Natural killer cell treated with Interleukin-12 subunit alpha and Interleukin-12 subunit beta and Interleukin-15 and Interleukin-18, amount 100 ng/mL, for 72 hours (primary cell): ENCODE measurements at regions not wholly inside any gene's neighbourhood (a gene's known extent, or its start where the extent isn't known, plus 50 kb on each side); places are given as distances from the start of the nearest gene placed in this dataset.

Experiments
- ATAC-seq, 2 donors: fragments of 150-1000 bp; cut with Tn5 transposase in 1 of 2; sonication (Bioruptor Pico), chemical (Tn5 transposase) in 1 of 2; 2 replicates each; pipeline ENCODE4 v1.10.0; 2021
- DNase-seq: peaks from one replicate; pipeline ENCODE4 v3.0.0; 2022; ENCODE audit warnings: low spot score
- H3K27ac Mint-ChIP-seq, 2 donors: 1 replicate in 1 of 2; 2 replicates in 1 of 2; pipeline ENCODE4 v1.8.0; 2022; ENCODE audit warnings: mixed read lengths in 2 of 2, mild to moderate bottlenecking in 1 of 2, moderate library complexity in 1 of 2
- H3K27me3 Mint-ChIP-seq, 2 donors: 1 replicate in 1 of 2; 2 replicates in 1 of 2; pipeline ENCODE4 v1.8.0; 2022; ENCODE audit warnings: mixed read lengths in 2 of 2
- H3K36me3 Mint-ChIP-seq: one replicate; pipeline ENCODE4 v1.8.0; 2022; ENCODE audit warnings: mixed read lengths
- H3K4me1 Mint-ChIP-seq, 2 donors: 1 replicate in 1 of 2; 2 replicates in 1 of 2; pipeline ENCODE4 v1.8.0; 2022; ENCODE audit warnings: low read depth in 2 of 2, mixed read lengths in 2 of 2, mild to moderate bottlenecking in 1 of 2
- H3K4me3 Mint-ChIP-seq: one replicate; pipeline ENCODE4 v1.8.0; 2022; ENCODE audit warnings: mixed read lengths
- H3K9me3 Mint-ChIP-seq: 2 replicates; pipeline ENCODE4 v1.8.0; 2022; ENCODE audit warnings: mixed read lengths

DNA sequence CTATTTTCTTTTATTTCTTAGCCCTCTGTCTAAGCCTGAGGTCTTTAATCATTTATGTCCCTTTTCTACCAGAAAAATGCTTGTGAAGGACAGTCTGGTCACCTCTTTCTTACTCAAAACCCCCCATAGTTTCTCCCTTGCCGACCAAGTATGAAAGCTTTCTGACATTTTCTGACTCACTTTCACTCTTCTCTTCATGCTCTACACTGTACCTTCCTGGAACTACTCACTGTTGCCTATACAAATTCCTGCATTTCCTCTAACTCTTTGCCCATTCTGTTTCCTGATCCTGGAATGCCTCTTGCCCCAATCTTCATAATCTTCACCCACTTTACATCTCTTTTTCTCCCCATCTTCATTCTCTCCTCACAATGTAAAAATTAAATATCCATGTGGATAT lies 380.0 kb downstream of the HHIPL2 start:
- Mint-ChIP-seq H3K27me3 (peaks cover 2 to 13% of the 10 kb centered on the region in 2 donors), H3K9me3 (no peaks in the 10 kb centered on the region), H3K27ac (no peak overlapping the region), H3K4me1 (peaks cover 12 to 19% of the 10 kb centered on the region in 2 donors), H3K4me3 (no peak overlapping the region), H3K36me3 (peaks cover 8% of the 10 kb centered on the region)
- ATAC-seq (no peak), DNase-seq (no peak)

DNA sequence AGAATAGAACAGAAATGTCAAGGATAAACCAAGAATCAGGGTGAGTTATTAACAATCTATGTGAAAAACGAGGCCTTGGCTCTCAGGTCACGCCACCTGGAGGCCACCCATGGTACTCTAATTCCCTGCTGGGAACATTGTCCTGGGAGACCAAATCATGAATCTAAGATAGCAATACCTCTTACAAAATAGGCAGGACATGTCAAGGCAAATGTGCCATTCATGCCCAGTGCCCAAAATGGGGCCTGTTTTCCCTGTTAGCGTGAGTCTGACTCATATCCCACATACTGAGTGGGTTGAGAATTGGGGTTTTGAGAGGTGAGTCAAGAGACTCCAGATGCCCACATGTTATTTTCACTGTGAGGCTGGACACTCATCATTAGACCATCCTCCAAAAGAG lies 380.8 kb downstream of the HHIPL2 start:
- Mint-ChIP-seq H3K27ac (no peak overlapping the region), H3K27me3 (peaks cover 2 to 13% of the 10 kb centered on the region in 2 donors), H3K9me3 (no peaks in the 10 kb centered on the region), H3K4me3 (no peak overlapping the region), H3K36me3 (peaks cover 8% of the 10 kb centered on the region), H3K4me1 (peaks cover 12 to 19% of the 10 kb centered on the region in 2 donors)
- DNase-seq (peak; percentile 65), ATAC-seq (peak; percentile 94 to 95)

DNA sequence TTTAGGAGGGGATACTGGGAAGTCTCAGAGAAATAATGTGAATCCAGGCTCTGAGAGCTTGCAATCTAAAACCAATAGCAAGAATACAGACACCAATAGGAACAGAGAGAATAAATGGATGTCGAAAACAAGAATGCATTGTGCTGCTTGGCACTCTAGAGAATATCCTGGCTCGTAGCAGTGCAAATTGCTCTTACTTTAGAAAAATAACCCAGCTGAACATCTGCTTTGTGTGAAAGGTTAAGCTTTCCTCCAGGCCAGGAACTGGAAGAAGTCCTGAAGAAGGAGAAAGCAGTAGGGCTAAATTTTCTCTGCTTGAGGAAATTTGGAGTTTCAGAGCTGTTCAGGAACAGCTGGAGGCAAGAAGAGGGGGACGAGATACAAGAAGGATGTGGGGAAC lies 382.3 kb downstream of the HHIPL2 start:
- Mint-ChIP-seq H3K4me1 (peaks cover 12 to 16% of the 10 kb centered on the region in 2 donors), H3K27me3 (peaks cover 2 to 13% of the 10 kb centered on the region in 2 donors), H3K9me3 (no peaks in the 10 kb centered on the region), H3K36me3 (peaks cover 8% of the 10 kb centered on the region), H3K4me3 (no peak overlapping the region), H3K27ac (peak overlapping the region in 1 of 2 donors; percentile 22)
- ATAC-seq (no peak), DNase-seq (no peak)

DNA sequence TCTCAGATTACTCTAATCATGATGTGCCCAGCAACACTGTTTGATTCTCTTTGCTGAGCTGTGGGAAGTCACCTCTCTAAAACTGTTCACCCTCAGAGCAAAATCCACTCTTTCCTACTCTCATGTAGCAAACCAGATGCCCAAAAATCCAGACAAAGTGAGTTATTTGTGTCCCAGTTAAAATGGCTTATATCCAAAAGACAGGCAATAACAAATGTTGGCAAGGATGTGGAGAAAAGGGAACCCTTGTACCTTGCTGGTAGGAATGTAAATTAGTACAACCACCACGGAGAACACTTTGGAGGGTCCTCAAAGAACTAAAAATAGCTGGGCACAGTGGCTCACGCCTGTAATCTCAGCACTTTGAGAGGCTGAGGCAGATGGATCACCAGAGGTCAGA lies 384.0 kb downstream of the HHIPL2 start:
- Mint-ChIP-seq H3K4me3 (no peak overlapping the region), H3K27ac (peak overlapping the region in 1 of 2 donors; percentile 48), H3K4me1 (peaks cover 12 to 16% of the 10 kb centered on the region in 2 donors), H3K9me3 (no peaks in the 10 kb centered on the region), H3K36me3 (no peaks in the 10 kb centered on the region), H3K27me3 (peaks cover 2 to 6% of the 10 kb centered on the region in 2 donors)
- no peak for DNase-seq
- no peak for ATAC-seq

DNA sequence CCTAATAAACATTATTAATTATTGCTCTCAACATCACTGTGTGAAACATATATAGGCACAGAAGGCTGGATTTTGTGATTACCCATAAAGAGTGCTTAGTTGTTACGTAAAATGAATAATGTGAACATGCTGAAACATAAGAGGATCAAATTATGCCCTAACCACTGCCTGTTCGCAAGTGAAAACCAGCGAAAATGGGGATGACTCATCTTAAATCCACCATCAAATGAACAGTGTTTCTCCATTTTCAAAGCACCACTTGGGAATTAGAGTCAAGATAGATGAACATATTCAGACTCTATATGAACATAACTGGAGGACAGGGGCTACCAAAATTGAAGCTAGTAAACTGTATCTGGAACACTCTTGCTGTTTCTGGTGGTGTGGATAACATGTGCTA lies 386.2 kb downstream of the HHIPL2 start:
- DNase-seq (no peak), ATAC-seq (no peak)
- no peaks in the 10 kb centered on the region for H3K4me1 Mint-ChIP-seq
- H3K9me3 Mint-ChIP-seq, result peaks cover 7% of the 10 kb centered on the region
- H3K27ac Mint-ChIP-seq, result no peak overlapping the region
- no peaks in the 10 kb centered on the region for H3K36me3 Mint-ChIP-seq
- H3K27me3 Mint-ChIP-seq, result peaks cover 5% of the 10 kb centered on the region in 2 donors
- H3K4me3 Mint-ChIP-seq, result no peak overlapping the region

DNA sequence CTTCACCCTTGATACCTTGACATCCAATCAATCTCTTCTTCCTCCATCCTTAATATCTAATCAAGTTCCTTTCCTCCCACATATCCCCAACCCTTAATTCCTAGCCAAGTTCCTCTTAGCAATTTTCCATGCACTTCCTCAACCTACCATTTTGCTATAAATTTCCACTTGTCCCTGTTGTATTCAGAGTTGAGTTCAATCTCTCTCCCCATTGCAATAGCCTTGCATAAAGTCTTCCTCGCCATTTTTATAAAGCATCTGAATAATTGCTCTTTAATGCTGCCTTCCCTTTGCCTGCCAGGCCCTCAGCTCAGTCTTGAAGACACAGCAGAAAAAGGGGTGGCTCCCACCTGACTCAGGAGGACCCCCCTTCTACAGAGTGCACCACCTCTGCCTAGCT lies 390.3 kb downstream of the HHIPL2 start:
- Mint-ChIP-seq H3K4me1 (no peaks in the 10 kb centered on the region), H3K27ac (no peak overlapping the region), H3K27me3 (peaks cover 5 to 6% of the 10 kb centered on the region in 2 donors), H3K9me3 (peaks cover 7% of the 10 kb centered on the region), H3K36me3 (no peaks in the 10 kb centered on the region), H3K4me3 (no peak overlapping the region)
- DNase-seq, result no peak
- no peak for ATAC-seq

DNA sequence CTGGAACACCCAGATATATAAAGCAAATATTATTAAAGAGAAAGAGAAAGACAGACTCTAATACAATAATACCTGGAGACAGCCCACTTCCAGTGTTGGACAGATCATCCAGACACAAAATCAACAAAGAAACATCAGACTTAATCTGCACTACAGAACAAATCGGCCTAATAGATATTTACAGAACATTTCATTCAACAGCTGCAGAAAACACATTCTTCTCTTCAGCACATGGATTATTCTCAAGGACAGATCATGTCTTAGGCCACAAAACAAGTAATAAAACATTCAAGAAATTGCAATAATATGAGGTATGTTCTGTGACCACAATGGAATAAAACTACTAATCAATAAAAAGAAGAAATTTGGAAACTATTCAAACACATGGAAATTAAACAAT lies 398.3 kb upstream of the DUSP10 start:
- no peak overlapping the region for H3K27ac Mint-ChIP-seq
- peaks cover 0 to 7% of the 10 kb centered on the region in 2 donors for H3K27me3 Mint-ChIP-seq
- no peaks in the 10 kb centered on the region for H3K36me3 Mint-ChIP-seq
- peaks cover 0 to 2% of the 10 kb centered on the region in 2 donors for H3K4me1 Mint-ChIP-seq
- no peak for DNase-seq
- H3K4me3 Mint-ChIP-seq, result no peak overlapping the region
- H3K9me3 Mint-ChIP-seq, result no peaks in the 10 kb centered on the region
- no peak for ATAC-seq

DNA sequence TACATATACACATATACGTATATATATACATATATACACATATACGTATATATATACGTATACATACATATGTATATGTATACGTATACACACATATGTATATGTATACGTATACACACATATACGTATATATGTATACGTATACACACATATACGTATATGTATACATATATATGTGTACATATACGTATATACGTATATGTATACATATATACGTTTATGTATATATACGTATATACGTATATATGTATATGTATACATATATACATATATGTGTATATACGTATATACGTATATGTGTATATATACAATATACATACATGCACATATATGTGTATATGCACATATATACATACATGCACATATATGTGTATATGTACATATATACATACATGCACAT lies 396.2 kb upstream of the DUSP10 start:
- H3K4me3 Mint-ChIP-seq, result no peak overlapping the region
- H3K27me3 Mint-ChIP-seq, result peaks cover 0 to 16% of the 10 kb centered on the region in 2 donors
- no peak for DNase-seq
- no peaks in the 10 kb centered on the region for H3K9me3 Mint-ChIP-seq
- H3K36me3 Mint-ChIP-seq, result peaks cover 5% of the 10 kb centered on the region
- H3K27ac Mint-ChIP-seq, result no peak overlapping the region
- H3K4me1 Mint-ChIP-seq, result peaks cover 0 to 10% of the 10 kb centered on the region in 2 donors
- ATAC-seq, result no peak

DNA sequence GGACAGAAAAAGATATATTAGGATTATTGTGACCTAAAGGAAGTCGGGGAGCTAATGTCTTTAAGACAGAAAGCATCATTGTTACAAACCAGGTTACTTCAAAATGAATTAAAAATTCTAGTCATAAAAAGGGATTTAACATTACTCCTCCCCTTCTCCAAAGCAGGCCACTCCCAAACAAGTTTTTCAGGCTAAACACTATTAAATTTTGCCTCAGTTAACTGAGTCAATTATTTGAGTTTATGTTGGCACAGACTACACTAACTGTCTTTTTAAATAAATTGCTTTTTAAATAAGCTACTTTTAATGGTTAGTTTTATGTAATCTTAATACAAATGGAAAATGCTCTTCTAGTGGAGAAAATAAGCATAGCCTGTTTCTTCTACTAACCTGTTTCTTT lies 395.0 kb upstream of the DUSP10 start:
- H3K4me3 Mint-ChIP-seq, result no peak overlapping the region
- no peak for DNase-seq
- no peaks in the 10 kb centered on the region for H3K9me3 Mint-ChIP-seq
- H3K27me3 Mint-ChIP-seq, result peaks cover 0 to 27% of the 10 kb centered on the region in 2 donors
- H3K4me1 Mint-ChIP-seq, result peaks cover 0 to 10% of the 10 kb centered on the region in 2 donors
- peaks cover 5% of the 10 kb centered on the region for H3K36me3 Mint-ChIP-seq
- no peak for ATAC-seq
- no peak overlapping the region for H3K27ac Mint-ChIP-seq

DNA sequence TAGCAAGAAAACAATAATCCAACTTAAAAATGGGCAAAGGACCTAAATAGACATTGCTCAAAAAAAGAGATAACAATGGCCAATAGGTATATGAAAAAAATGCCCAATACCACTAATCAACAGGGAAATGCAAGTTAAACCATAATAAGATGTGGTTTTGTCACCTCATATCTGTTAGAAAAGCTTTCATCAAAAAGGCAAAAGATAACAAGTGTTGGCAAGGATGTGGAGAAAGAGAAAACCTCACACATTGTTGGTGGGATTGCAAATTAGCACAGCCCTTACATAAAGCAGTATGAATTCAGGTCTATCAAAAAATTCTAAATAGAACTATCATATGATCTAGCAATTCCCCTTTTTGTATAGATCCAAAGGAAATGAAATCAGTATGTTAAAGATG lies 387.2 kb upstream of the DUSP10 start:
- Mint-ChIP-seq H3K27me3 (peaks cover 14 to 53% of the 10 kb centered on the region in 2 donors), H3K4me1 (peaks cover 25 to 33% of the 10 kb centered on the region in 2 donors), H3K9me3 (no peaks in the 10 kb centered on the region), H3K4me3 (peak overlapping the region; percentile 17), H3K27ac (no peak overlapping the region), H3K36me3 (peaks cover 6% of the 10 kb centered on the region)
- no peak for ATAC-seq
- no peak for DNase-seq

DNA sequence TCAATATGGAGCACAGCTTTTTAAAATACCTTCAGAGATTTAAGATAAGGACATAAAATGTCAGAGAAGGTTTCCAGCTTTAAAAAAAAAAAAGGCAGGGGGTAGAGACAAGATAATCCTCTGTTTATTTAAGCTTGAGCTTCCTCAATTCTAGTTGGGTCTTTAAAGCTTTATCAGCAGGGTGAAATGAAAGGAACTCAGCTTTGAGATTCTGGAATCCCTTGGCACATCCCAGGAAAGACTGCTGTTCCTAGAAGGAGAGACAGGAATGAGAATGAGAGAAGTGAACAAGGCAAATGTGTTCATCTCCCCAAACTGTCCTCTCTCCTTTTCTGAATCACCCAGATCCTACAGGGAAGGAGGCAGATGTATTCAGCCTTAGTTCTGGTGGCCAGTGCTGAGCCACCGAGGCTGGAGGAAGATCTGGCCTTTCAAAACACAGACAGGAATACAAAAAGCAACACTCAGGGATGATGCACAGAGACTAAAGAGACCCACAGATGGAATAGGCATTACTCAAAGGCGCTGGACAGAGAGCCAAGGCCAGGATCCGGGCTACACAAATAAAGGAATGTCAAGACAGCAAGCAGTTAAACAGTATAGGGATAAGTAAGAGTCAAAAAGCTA lies 385.8 kb upstream of the DUSP10 start:
- DNase-seq (no peak), ATAC-seq (no peak)
- Mint-ChIP-seq H3K36me3 (peaks cover 6% of the 10 kb centered on the region), H3K4me3 (no peak overlapping the region), H3K9me3 (no peaks in the 10 kb centered on the region), H3K27me3 (peaks cover 14 to 46% of the 10 kb centered on the region in 2 donors), H3K4me1 (peaks cover 25 to 33% of the 10 kb centered on the region in 2 donors), H3K27ac (no peak overlapping the region)

DNA sequence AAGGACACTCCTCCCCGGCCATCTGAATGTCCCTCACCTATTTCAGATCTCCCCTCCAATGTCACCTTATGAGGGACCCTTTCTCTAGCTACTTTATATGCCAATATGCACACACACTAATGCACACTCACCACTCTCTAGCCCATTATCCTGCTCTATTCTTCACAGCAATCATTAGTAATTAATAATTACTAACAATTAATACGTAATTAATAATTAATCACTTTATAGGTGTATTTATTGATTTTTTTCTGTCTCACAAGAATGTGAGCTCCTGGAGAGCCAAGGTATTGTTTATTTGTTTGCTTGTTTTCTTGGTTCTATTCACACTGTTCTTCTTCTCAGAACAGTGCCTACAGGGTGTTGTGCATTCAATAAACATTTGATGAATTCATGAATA lies 385.2 kb upstream of the DUSP10 start:
- peaks cover 6% of the 10 kb centered on the region for H3K36me3 Mint-ChIP-seq
- H3K4me1 Mint-ChIP-seq, result peaks cover 25 to 33% of the 10 kb centered on the region in 2 donors
- H3K27me3 Mint-ChIP-seq, result peaks cover 14 to 42% of the 10 kb centered on the region in 2 donors
- no peak for DNase-seq
- no peak for ATAC-seq
- no peak overlapping the region for H3K4me3 Mint-ChIP-seq
- H3K27ac Mint-ChIP-seq, result no peak overlapping the region
- H3K9me3 Mint-ChIP-seq, result no peaks in the 10 kb centered on the region

DNA sequence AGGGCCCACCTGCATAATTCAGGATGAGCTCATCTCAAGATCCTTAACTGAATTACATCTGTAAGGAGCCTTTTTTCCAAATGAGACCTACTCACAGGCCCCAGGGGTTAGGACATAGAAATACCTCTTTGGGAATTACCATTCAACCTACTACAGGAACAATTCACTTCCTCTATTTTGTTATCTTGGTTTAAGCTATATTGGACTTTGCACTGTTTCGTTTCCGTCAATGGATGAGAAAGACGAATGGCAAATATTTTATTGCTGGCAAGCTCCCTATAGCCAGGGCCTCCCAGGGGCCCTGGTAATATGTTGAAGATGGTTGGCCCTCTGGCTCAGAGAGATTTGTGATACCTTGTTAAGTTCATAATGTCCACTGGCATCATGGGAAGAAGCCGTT lies 384.2 kb upstream of the DUSP10 start:
- no peak overlapping the region for H3K4me3 Mint-ChIP-seq
- ATAC-seq (no peak), DNase-seq (no peak)
- H3K27me3 Mint-ChIP-seq, result peaks cover 13 to 32% of the 10 kb centered on the region in 2 donors
- H3K27ac Mint-ChIP-seq, result no peak overlapping the region
- H3K4me1 Mint-ChIP-seq, result peaks cover 25 to 31% of the 10 kb centered on the region in 2 donors
- H3K9me3 Mint-ChIP-seq, result no peaks in the 10 kb centered on the region
- peaks cover 6% of the 10 kb centered on the region for H3K36me3 Mint-ChIP-seq

DNA sequence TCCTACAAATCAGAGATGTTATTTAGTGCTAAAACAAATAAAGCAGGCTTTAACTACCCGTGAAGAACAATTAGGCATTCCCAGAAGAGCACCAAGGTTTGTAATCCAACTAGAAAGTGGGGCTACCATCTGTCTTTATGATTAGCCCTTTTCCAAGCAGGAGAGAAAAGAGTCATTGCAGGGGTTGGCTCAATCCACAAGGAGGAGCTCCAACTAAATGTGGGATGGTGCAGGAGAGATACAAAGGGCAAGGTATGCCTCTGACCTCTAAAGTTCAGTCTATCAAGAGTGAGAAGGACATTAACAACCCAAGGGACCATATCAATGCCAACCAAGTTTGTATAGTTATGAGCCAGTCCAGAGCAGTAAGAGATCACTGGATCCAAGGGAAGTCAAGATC lies 382.7 kb upstream of the DUSP10 start:
- Mint-ChIP-seq H3K27me3 (peaks cover 12 to 26% of the 10 kb centered on the region in 2 donors), H3K9me3 (no peaks in the 10 kb centered on the region), H3K27ac (no peak overlapping the region), H3K36me3 (peaks cover 6% of the 10 kb centered on the region), H3K4me1 (peaks cover 18 to 23% of the 10 kb centered on the region in 2 donors), H3K4me3 (no peak overlapping the region)
- DNase-seq (no peak), ATAC-seq (no peak)

DNA sequence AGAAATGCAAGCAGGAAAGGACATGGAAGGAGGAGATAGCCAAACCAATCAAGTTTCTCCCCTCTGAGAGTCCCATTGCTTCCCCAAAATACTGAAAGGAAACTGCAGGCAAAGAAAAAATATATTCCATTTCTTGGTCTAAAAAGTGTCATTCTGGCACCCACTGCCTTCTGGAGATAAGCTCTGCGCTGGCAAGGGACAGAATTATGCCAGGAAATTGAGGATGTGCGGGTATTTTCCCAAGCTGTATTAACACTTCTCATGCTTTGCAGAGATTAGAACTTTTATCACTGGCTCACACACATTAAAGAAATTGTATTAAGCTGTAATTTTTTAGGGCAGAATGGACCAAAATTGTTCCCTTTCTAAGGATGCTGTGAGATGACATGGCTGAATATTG lies 381.2 kb upstream of the DUSP10 start:
- H3K36me3 Mint-ChIP-seq, result peaks cover 6% of the 10 kb centered on the region
- no peak for ATAC-seq
- no peak overlapping the region for H3K27ac Mint-ChIP-seq
- peaks cover 10% of the 10 kb centered on the region in 2 donors for H3K4me1 Mint-ChIP-seq
- H3K27me3 Mint-ChIP-seq, result peaks cover 17 to 28% of the 10 kb centered on the region in 2 donors
- H3K4me3 Mint-ChIP-seq, result no peak overlapping the region
- no peaks in the 10 kb centered on the region for H3K9me3 Mint-ChIP-seq
- no peak for DNase-seq
